ENCODE measurements at regions not wholly inside any gene's neighbourhood (a gene's known extent, or its start where the extent isn't known, plus 50 kb on each side); places are given as distances from the start of the nearest gene placed in this dataset.

DNA sequence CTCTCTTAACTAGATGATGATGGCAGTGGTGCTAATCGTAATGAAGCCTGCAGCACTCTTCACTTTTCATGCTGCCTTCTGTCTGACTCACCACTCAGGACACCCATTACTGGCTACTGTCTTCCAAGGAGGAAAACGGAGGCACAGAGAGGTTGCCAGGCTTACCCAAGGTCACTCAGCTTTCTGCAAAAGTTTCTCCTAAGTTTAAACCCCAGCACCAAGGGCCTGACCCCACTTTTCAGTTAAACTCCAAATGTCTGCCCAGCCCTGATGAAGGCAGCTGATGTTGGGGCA, 78.1 kb upstream of the RUNX3 start:
- TF ChIP-seq, protein P1, sequence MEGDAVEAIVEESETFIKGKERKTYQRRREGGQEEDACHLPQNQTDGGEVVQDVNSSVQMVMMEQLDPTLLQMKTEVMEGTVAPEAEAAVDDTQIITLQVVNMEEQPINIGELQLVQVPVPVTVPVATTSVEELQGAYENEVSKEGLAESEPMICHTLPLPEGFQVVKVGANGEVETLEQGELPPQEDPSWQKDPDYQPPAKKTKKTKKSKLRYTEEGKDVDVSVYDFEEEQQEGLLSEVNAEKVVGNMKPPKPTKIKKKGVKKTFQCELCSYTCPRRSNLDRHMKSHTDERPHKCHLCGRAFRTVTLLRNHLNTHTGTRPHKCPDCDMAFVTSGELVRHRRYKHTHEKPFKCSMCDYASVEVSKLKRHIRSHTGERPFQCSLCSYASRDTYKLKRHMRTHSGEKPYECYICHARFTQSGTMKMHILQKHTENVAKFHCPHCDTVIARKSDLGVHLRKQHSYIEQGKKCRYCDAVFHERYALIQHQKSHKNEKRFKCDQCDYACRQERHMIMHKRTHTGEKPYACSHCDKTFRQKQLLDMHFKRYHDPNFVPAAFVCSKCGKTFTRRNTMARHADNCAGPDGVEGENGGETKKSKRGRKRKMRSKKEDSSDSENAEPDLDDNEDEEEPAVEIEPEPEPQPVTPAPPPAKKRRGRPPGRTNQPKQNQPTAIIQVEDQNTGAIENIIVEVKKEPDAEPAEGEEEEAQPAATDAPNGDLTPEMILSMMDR (IDR thresholded peaks at IDR 0.05) = no peak
- TF ChIP-seq POLR2A (IDR thresholded peaks at IDR 0.05) = no peak
